IPS-15b (cell line): ENCODE measurements at regions not wholly inside any gene's neighbourhood (a gene's known extent, or its start where the extent isn't known, plus 50 kb on each side); places are given as distances from the start of the nearest gene placed in this dataset.

Source experiments
- H3K27me3 ChIP-seq: one replicate; pipeline ENCODE4 v1.6.1; 2013; ENCODE audit warnings: low read length; ENCODE audit not compliant: control insufficient read depth, insufficient read depth
- H3K36me3 ChIP-seq: one replicate; pipeline ENCODE4 v1.6.1; 2013; ENCODE audit warnings: low read length; ENCODE audit not compliant: control insufficient read depth, insufficient read depth
- H3K4me1 ChIP-seq: one replicate; pipeline ENCODE4 v1.6.1; 2013; ENCODE audit warnings: mild to moderate bottlenecking, low read length; ENCODE audit not compliant: control insufficient read depth, insufficient read depth
- H3K4me3 ChIP-seq: one replicate; pipeline ENCODE4 v1.5.1; 2013; ENCODE audit warnings: low read depth, low read length
- H3K9ac ChIP-seq: one replicate; pipeline ENCODE4 v1.6.1; 2013; ENCODE audit warnings: low read depth, mild to moderate bottlenecking, low read length
- H3K9me3 ChIP-seq: one replicate; pipeline ENCODE4 v1.6.1; 2013; ENCODE audit warnings: mild to moderate bottlenecking, low read length; ENCODE audit not compliant: control insufficient read depth, insufficient read depth

GRCh38 chr4:54525602-54526001 is 132.2 kb upstream of the KIT start:
- Histone ChIP-seq H3K27me3 (no peaks in the 10 kb centered on the region), H3K9ac (no peak overlapping the region), H3K36me3 (no peaks in the 10 kb centered on the region), H3K4me1 (peaks cover 8% of the 10 kb centered on the region), H3K9me3 (no peaks in the 10 kb centered on the region), H3K4me3 (no peak overlapping the region)

GRCh38 chr4:54526560-54526959 is 131.2 kb upstream of the KIT start:
- Histone ChIP-seq H3K9ac (no peak overlapping the region), H3K36me3 (no peaks in the 10 kb centered on the region), H3K27me3 (no peaks in the 10 kb centered on the region), H3K4me3 (no peak overlapping the region), H3K4me1 (peaks cover 8% of the 10 kb centered on the region), H3K9me3 (no peaks in the 10 kb centered on the region)

- no peaks in the 10 kb centered on the region for H3K9me3 ChIP-seq
- H3K9ac ChIP-seq: no peak overlapping the region
- peaks cover 8% of the 10 kb centered on the region for H3K4me1 ChIP-seq
- no peaks in the 10 kb centered on the region for H3K27me3 ChIP-seq
- no peaks in the 10 kb centered on the region for H3K36me3 ChIP-seq
- H3K4me3 ChIP-seq: no peak overlapping the region
Observed at GRCh38 chr4:54527532-54527931, 130.2 kb upstream of the KIT start.

- Histone ChIP-seq H3K27me3 (peaks cover 5% of the 10 kb centered on the region), H3K9ac (no peak overlapping the region), H3K4me3 (peak overlapping the region; percentile 42), H3K9me3 (no peaks in the 10 kb centered on the region), H3K4me1 (peaks cover 10% of the 10 kb centered on the region), H3K36me3 (no peaks in the 10 kb centered on the region)
Observed at GRCh38 chr4:54539500-54540029, 118.2 kb upstream of the KIT start.

GRCh38 chr4:54540931-54541330 is 116.8 kb upstream of the KIT start:
- Histone ChIP-seq H3K36me3 (no peaks in the 10 kb centered on the region), H3K4me3 (no peak overlapping the region), H3K27me3 (peaks cover 5% of the 10 kb centered on the region), H3K9ac (no peak overlapping the region), H3K4me1 (peaks cover 10% of the 10 kb centered on the region), H3K9me3 (no peaks in the 10 kb centered on the region)

- peaks cover 10% of the 10 kb centered on the region for H3K4me1 ChIP-seq
- no peaks in the 10 kb centered on the region for H3K9me3 ChIP-seq
- peaks cover 5% of the 10 kb centered on the region for H3K27me3 ChIP-seq
- no peak overlapping the region for H3K9ac ChIP-seq
- H3K4me3 ChIP-seq: no peak overlapping the region
- no peaks in the 10 kb centered on the region for H3K36me3 ChIP-seq
Observed at GRCh38 chr4:54541426-54542118, 116.2 kb upstream of the KIT start.

GRCh38 chr4:54542119-54542438 is 115.7 kb upstream of the KIT start:
- Histone ChIP-seq H3K27me3 (peaks cover 5% of the 10 kb centered on the region), H3K9ac (no peak overlapping the region), H3K4me3 (no peak overlapping the region), H3K36me3 (no peaks in the 10 kb centered on the region), H3K9me3 (no peaks in the 10 kb centered on the region), H3K4me1 (peaks cover 10% of the 10 kb centered on the region)

GRCh38 chr4:54542540-54543041 is 115.2 kb upstream of the KIT start:
- peaks cover 13% of the 10 kb centered on the region for H3K4me1 ChIP-seq
- peaks cover 5% of the 10 kb centered on the region for H3K27me3 ChIP-seq
- no peaks in the 10 kb centered on the region for H3K36me3 ChIP-seq
- no peak overlapping the region for H3K9ac ChIP-seq
- H3K9me3 ChIP-seq: no peaks in the 10 kb centered on the region
- H3K4me3 ChIP-seq: no peak overlapping the region

- no peaks in the 10 kb centered on the region for H3K9me3 ChIP-seq
- no peak overlapping the region for H3K9ac ChIP-seq
Observed at GRCh38 chr4:54543088-54543795, 114.5 kb upstream of the KIT start.

GRCh38 chr4:54545663-54546424 is 111.9 kb upstream of the KIT start:
- Histone ChIP-seq H3K4me3 (no peak overlapping the region), H3K36me3 (no peaks in the 10 kb centered on the region), H3K27me3 (no peaks in the 10 kb centered on the region)

More at GRCh38 chr4:54543088-54543795, 114.5 kb upstream of the KIT start:
- Histone ChIP-seq H3K4me3 (no peak overlapping the region), H3K4me1 (peaks cover 18% of the 10 kb centered on the region), H3K27me3 (peaks cover 5% of the 10 kb centered on the region), H3K36me3 (no peaks in the 10 kb centered on the region)

GRCh38 chr4:54547299-54548097 is 110.3 kb upstream of the KIT start:
- Histone ChIP-seq H3K4me1 (peaks cover 21% of the 10 kb centered on the region), H3K4me3 (no peak overlapping the region), H3K27me3 (no peaks in the 10 kb centered on the region), H3K9ac (no peak overlapping the region), H3K9me3 (no peaks in the 10 kb centered on the region), H3K36me3 (no peaks in the 10 kb centered on the region)

More at GRCh38 chr4:54545663-54546424, 111.9 kb upstream of the KIT start:
- Histone ChIP-seq H3K9ac (no peak overlapping the region), H3K9me3 (no peaks in the 10 kb centered on the region), H3K4me1 (peaks cover 25% of the 10 kb centered on the region)
